ENCODE measurements at regions not wholly inside any gene's neighbourhood (a gene's known extent, or its start where the extent isn't known, plus 50 kb on each side); places are given as distances from the start of the nearest gene placed in this dataset.

GRCh38 chr4:188818300-188818699 is 679.1 kb downstream of the TRIML1 start:
- FAIRE-seq: no peak
- no peak for DNase-seq (ENCODE audit: low spot score)

GRCh38 chr4:188819233-188819632 is 680.0 kb downstream of the TRIML1 start:
- FAIRE-seq (no peak), DNase-seq (ENCODE audit: low spot score) (no peak)

GRCh38 chr4:188821500-188821899 is 682.3 kb downstream of the TRIML1 start:
- no peak for DNase-seq (ENCODE audit: low spot score)
- FAIRE-seq: no peak

- FAIRE-seq (no peak), DNase-seq (ENCODE audit: low spot score) (peak; percentile 60)
Measured at GRCh38 chr4:188822698-188823097, 683.5 kb downstream of the TRIML1 start.

- FAIRE-seq (no peak), DNase-seq (ENCODE audit: low spot score) (no peak)
Measured at GRCh38 chr4:188824553-188824952, 685.3 kb downstream of the TRIML1 start.

GRCh38 chr4:188826393-188826792 is 687.2 kb downstream of the TRIML1 start:
- FAIRE-seq: no peak
- DNase-seq (ENCODE audit: low spot score): no peak

- DNase-seq (ENCODE audit: low spot score) (no peak), FAIRE-seq (no peak)
Measured at GRCh38 chr4:188839704-188840103, 700.5 kb downstream of the TRIML1 start.

- DNase-seq (ENCODE audit: low spot score) (no peak), FAIRE-seq (no peak)
Measured at GRCh38 chr4:188841523-188841922, 702.3 kb downstream of the TRIML1 start.

- FAIRE-seq (no peak), DNase-seq (ENCODE audit: low spot score) (no peak)
Measured at GRCh38 chr4:188854436-188854835, 715.2 kb downstream of the TRIML1 start.

GRCh38 chr4:188858696-188859095 is 719.5 kb downstream of the TRIML1 start:
- no peak for FAIRE-seq
- DNase-seq (ENCODE audit: low spot score): no peak

- FAIRE-seq (no peak), DNase-seq (ENCODE audit: low spot score) (no peak)
Measured at GRCh38 chr4:188864741-188865140, 725.5 kb downstream of the TRIML1 start.

- FAIRE-seq (no peak), DNase-seq (ENCODE audit: low spot score) (no peak)
Measured at GRCh38 chr4:188867796-188868195, 728.6 kb downstream of the TRIML1 start.

GRCh38 chr4:188869581-188869980 is 730.3 kb downstream of the TRIML1 start:
- DNase-seq (ENCODE audit: low spot score): no peak
- FAIRE-seq: no peak

- FAIRE-seq: no peak
- DNase-seq (ENCODE audit: low spot score): no peak
Measured at GRCh38 chr4:188872809-188873208, 733.6 kb downstream of the TRIML1 start.

GRCh38 chr4:188876881-188877280 is 737.6 kb downstream of the TRIML1 start:
- DNase-seq (ENCODE audit: low spot score) (no peak), FAIRE-seq (no peak)

- no peak for FAIRE-seq
Measured at GRCh38 chr4:188879598-188879997, 740.4 kb downstream of the TRIML1 start.

GRCh38 chr4:188887905-188888304 is 748.7 kb downstream of the TRIML1 start:
- no peak for FAIRE-seq

More at GRCh38 chr4:188879598-188879997, 740.4 kb downstream of the TRIML1 start:
- DNase-seq (ENCODE audit: low spot score): no peak

GRCh38 chr4:188892837-188893236 is 753.6 kb downstream of the TRIML1 start:
- FAIRE-seq: no peak
- DNase-seq (ENCODE audit: low spot score): no peak

More at GRCh38 chr4:188887905-188888304, 748.7 kb downstream of the TRIML1 start:
- DNase-seq (ENCODE audit: low spot score): no peak

GRCh38 chr4:188903986-188904385 is 764.7 kb downstream of the TRIML1 start:
- DNase-seq (ENCODE audit: low spot score) (no peak), FAIRE-seq (no peak)

- FAIRE-seq: no peak
- no peak for DNase-seq (ENCODE audit: low spot score)
Measured at GRCh38 chr4:188904617-188905016, 765.4 kb downstream of the TRIML1 start.

GRCh38 chr4:188905248-188905647 is 766.0 kb downstream of the TRIML1 start:
- FAIRE-seq (no peak), DNase-seq (ENCODE audit: low spot score) (no peak)

GRCh38 chr4:188911199-188911598 is 772.0 kb downstream of the TRIML1 start:
- no peak for FAIRE-seq
- no peak for DNase-seq (ENCODE audit: low spot score)

GRCh38 chr4:188911707-188912106 is 772.5 kb downstream of the TRIML1 start:
- no peak for FAIRE-seq
- DNase-seq (ENCODE audit: low spot score): no peak

- no peak for FAIRE-seq
- no peak for DNase-seq (ENCODE audit: low spot score)
Measured at GRCh38 chr4:188915175-188915574, 775.9 kb downstream of the TRIML1 start.
